ENCODE measurements at regions not wholly inside any gene's neighbourhood (a gene's known extent, or its start where the extent isn't known, plus 50 kb on each side); places are given as distances from the start of the nearest gene placed in this dataset.

GRCh38 chr2:123528996-123529707 is 495.9 kb upstream of the CNTNAP5 start:
- H2AFZ ChIP-seq (ENCODE audit: low read depth), result no peak overlapping the region
- H3K4me1 ChIP-seq (ENCODE audit: control insufficient read depth in 1 of 2, insufficient read depth in 2 of 2, low read depth in 1 of 2, low read length in 1 of 2), result no peaks in the 10 kb centered on the region
- peaks cover 12% of the 10 kb centered on the region; the same call in 1 of the 2 replicates for H3K9me3 ChIP-seq
- H3K9me2 ChIP-seq, result no peaks in the 10 kb centered on the region
- no peaks in the 10 kb centered on the region for H3K27me3 ChIP-seq (ENCODE audit: insufficient read depth)
- no peaks in the 10 kb centered on the region for H3F3A ChIP-seq (replicated peaks; ENCODE audit: insufficient read depth)
- no peak overlapping the region for H3K27ac ChIP-seq (ENCODE audit: low read depth in 2 of 2, low read length in 1 of 2)
- no peak overlapping the region for H3K4me3 ChIP-seq (ENCODE audit: low read depth in 2 of 2, low read length in 1 of 2)
- H4K20me1 ChIP-seq (ENCODE audit: insufficient read depth), result no peaks in the 10 kb centered on the region
- no peak overlapping the region for H3K9ac ChIP-seq
- TF ChIP-seq GATA2 (CRISPR knock-in tag; IDR thresholded peaks at IDR 0.05) (no peak), TAF1 (IDR thresholded peaks at IDR 0.05; ENCODE audit: borderline replicate concordance, low read depth, low read length) (no peak)
- H3K4me2 ChIP-seq, result no peak overlapping the region
- ChIA-PET CTCF (interaction anchor here (1.0 kb wide), 1 partner anchor 19 kb away, joined by 3 read pairs; no protein-coding TSS in a partner anchor), POLR2A (no interaction called here)
- H3K79me2 ChIP-seq (ENCODE audit: insufficient read depth), result no peaks in the 10 kb centered on the region
- H3K36me3 ChIP-seq (replicated peaks in 1 of 2; ENCODE audit: control insufficient read depth in 1 of 2, insufficient read depth in 2 of 2, low read length in 1 of 2), result no peaks in the 10 kb centered on the region
- WGBS (ENCODE audit: low lambda C conversion rate), result 40% methylated on average over 2 of the region's 2 CpGs
- no peak for DNase-seq

DNA sequence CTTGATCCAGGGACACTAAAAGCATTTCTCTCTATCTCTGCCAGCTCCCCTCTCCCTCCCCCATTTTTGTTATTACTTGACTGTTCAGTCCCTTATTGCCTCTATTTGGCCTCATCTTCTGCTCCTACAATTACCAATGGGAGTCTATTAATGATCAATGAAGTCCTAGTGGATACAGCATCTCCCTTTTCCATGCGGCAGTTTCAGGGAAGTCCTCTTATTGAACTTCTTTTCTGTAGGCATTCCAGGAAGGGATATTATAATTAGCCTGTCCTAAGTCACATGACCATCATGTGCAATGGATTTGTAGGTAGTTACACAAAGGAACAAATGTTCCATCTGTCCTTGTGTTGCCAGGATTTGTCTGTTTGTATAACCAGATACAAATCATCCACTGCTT is 495.1 kb upstream of the CNTNAP5 start:
- Histone ChIP-seq H2AFZ (ENCODE audit: low read depth) (no peak overlapping the region), H3K4me2 (no peak overlapping the region), H3K79me2 (ENCODE audit: insufficient read depth) (no peaks in the 10 kb centered on the region), H3F3A (replicated peaks; ENCODE audit: insufficient read depth) (no peaks in the 10 kb centered on the region), H3K4me3 (ENCODE audit: low read depth in 2 of 2, low read length in 1 of 2) (no peak overlapping the region), H3K9me3 (peaks cover 14% of the 10 kb centered on the region; the same call in 1 of the 2 replicates), H3K36me3 (replicated peaks in 1 of 2; ENCODE audit: control insufficient read depth in 1 of 2, insufficient read depth in 2 of 2, low read length in 1 of 2) (no peaks in the 10 kb centered on the region), H3K27me3 (ENCODE audit: insufficient read depth) (no peaks in the 10 kb centered on the region), H3K9ac (no peak overlapping the region), H3K4me1 (ENCODE audit: control insufficient read depth in 1 of 2, insufficient read depth in 2 of 2, low read depth in 1 of 2, low read length in 1 of 2) (no peaks in the 10 kb centered on the region), H3K27ac (ENCODE audit: low read depth in 2 of 2, low read length in 1 of 2) (no peak overlapping the region), H3K9me2 (no peaks in the 10 kb centered on the region), H4K20me1 (ENCODE audit: insufficient read depth) (no peaks in the 10 kb centered on the region)
- POLR2A ChIA-PET, result no interaction called here
- TF ChIP-seq SMC3 (IDR thresholded peaks at IDR 0.05; ENCODE audit: low read depth, low read length), result no peak
- TF ChIP-seq, protein P1, sequence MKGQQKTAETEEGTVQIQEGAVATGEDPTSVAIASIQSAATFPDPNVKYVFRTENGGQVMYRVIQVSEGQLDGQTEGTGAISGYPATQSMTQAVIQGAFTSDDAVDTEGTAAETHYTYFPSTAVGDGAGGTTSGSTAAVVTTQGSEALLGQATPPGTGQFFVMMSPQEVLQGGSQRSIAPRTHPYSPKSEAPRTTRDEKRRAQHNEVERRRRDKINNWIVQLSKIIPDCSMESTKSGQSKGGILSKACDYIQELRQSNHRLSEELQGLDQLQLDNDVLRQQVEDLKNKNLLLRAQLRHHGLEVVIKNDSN (IDR thresholded peaks at IDR 0.05; ENCODE audit: borderline replicate concordance, low read depth), result no peak
- TF ChIP-seq POLR2AphosphoS5 (IDR thresholded peaks at IDR 0.05; ENCODE audit: low read depth, low read length), result no peak
- TF ChIP-seq FOXM1 (IDR thresholded peaks at IDR 0.05; ENCODE audit: low read depth), result no peak
- no peak for TF ChIP-seq RFX5 (IDR thresholded peaks at IDR 0.05; ENCODE audit: low read length)
- TF ChIP-seq FOXJ3 (CRISPR knock-in tag; IDR thresholded peaks at IDR 0.05), result no peak
- no peak for TF ChIP-seq EP300 (IDR thresholded peaks at IDR 0.05; ENCODE audit: borderline replicate concordance in 1 of 2, low read depth in 1 of 2, low read length in 1 of 2)
- TF ChIP-seq PBX3 (IDR thresholded peaks at IDR 0.05), result no peak
- TF ChIP-seq, protein P2, sequence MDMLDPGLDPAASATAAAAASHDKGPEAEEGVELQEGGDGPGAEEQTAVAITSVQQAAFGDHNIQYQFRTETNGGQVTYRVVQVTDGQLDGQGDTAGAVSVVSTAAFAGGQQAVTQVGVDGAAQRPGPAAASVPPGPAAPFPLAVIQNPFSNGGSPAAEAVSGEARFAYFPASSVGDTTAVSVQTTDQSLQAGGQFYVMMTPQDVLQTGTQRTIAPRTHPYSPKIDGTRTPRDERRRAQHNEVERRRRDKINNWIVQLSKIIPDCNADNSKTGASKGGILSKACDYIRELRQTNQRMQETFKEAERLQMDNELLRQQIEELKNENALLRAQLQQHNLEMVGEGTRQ (IDR thresholded peaks at IDR 0.05; ENCODE audit: borderline replicate concordance, low read depth, low read length), result no peak
- TF ChIP-seq CHD2 (IDR thresholded peaks at IDR 0.05; ENCODE audit: low read length, partially characterized antibody), result no peak
- no peak for TF ChIP-seq IRF3 (IDR thresholded peaks at IDR 0.05; ENCODE audit: low read depth, low read length)
- no peak for TF ChIP-seq FOSL2 (IDR thresholded peaks at IDR 0.05; ENCODE audit: borderline replicate concordance, low read depth)
- TF ChIP-seq, protein P3, sequence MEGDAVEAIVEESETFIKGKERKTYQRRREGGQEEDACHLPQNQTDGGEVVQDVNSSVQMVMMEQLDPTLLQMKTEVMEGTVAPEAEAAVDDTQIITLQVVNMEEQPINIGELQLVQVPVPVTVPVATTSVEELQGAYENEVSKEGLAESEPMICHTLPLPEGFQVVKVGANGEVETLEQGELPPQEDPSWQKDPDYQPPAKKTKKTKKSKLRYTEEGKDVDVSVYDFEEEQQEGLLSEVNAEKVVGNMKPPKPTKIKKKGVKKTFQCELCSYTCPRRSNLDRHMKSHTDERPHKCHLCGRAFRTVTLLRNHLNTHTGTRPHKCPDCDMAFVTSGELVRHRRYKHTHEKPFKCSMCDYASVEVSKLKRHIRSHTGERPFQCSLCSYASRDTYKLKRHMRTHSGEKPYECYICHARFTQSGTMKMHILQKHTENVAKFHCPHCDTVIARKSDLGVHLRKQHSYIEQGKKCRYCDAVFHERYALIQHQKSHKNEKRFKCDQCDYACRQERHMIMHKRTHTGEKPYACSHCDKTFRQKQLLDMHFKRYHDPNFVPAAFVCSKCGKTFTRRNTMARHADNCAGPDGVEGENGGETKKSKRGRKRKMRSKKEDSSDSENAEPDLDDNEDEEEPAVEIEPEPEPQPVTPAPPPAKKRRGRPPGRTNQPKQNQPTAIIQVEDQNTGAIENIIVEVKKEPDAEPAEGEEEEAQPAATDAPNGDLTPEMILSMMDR (IDR thresholded peaks at IDR 0.05), result no peak
- TF ChIP-seq NFIC (IDR thresholded peaks at IDR 0.05; ENCODE audit: borderline replicate concordance), result no peak
- no peak for TF ChIP-seq YY1 (IDR thresholded peaks at IDR 0.05; ENCODE audit: low read depth)
- no peak for TF ChIP-seq MEF2A (IDR thresholded peaks at IDR 0.05; ENCODE audit: borderline replicate concordance, low read depth)
- 88% methylated on average over 1 of the region's 1 CpG for WGBS (ENCODE audit: low lambda C conversion rate)
- no peak for DNase-seq
- CTCF ChIA-PET, result no interaction called here

Data from SK-N-SH (cell line).